Liver (tissue), 8 donors: ENCODE measurements at regions not wholly inside any gene's neighbourhood (a gene's known extent, or its start where the extent isn't known, plus 50 kb on each side); places are given as distances from the start of the nearest gene placed in this dataset.
A peak's percentile ranks its signal among the peaks of the same experiment; 100 is the strongest.

Experiments used
- DNase-seq: peaks from one replicate; pipeline ENCODE4 v3.0.0-alpha.2; 2017; ENCODE audit warnings: low spot score
- H3K27ac ChIP-seq, 2 donors: one replicate each; pipeline ENCODE4 v1.7.0; 2013; ENCODE audit warnings: inconsistent platforms in 2 of 2, low read length in 2 of 2, control low read depth in 1 of 2, low read depth in 1 of 2, mild to moderate bottlenecking in 1 of 2
- H3K27me3 ChIP-seq, 4 donors: one replicate each; pipeline versions ENCODE4 v1.6.1 to v1.7.0; 2013; ENCODE audit warnings: low read length in 3 of 4, inconsistent platforms in 1 of 4, mild to moderate bottlenecking in 1 of 4, moderate library complexity in 1 of 4; ENCODE audit not compliant: control insufficient read depth in 4 of 4, insufficient read depth in 4 of 4
- H3K36me3 ChIP-seq, 4 donors: one replicate each; pipeline versions ENCODE4 v1.6.1 to v1.7.0; 2013; ENCODE audit warnings: low read length in 3 of 4, mild to moderate bottlenecking in 3 of 4, low read depth in 1 of 4, moderate library complexity in 1 of 4; ENCODE audit not compliant: control insufficient read depth in 4 of 4, insufficient read depth in 3 of 4
- H3K4me1 ChIP-seq, 4 donors: one replicate each; pipeline versions ENCODE4 v1.6.1 to v1.7.0; 2013; ENCODE audit warnings: low read length in 3 of 4, mild to moderate bottlenecking in 3 of 4, moderate library complexity in 1 of 4; ENCODE audit not compliant: control insufficient read depth in 4 of 4, insufficient read depth in 4 of 4
- H3K4me3 ChIP-seq, 3 donors: one replicate each; pipeline versions ENCODE4 v1.6.1 to v1.7.0; 2013; ENCODE audit warnings: low read length in 3 of 3, control low read depth in 1 of 3, low read depth in 1 of 3, mild to moderate bottlenecking in 1 of 3
- H3K9ac ChIP-seq, 2 donors: one replicate each; pipeline ENCODE4 v1.7.0; 2013; ENCODE audit warnings: low read length in 2 of 2, mild to moderate bottlenecking in 2 of 2, moderate library complexity in 2 of 2, control low read depth in 1 of 2, low read depth in 1 of 2
- H3K9me3 ChIP-seq, 4 donors: one replicate each; pipeline versions ENCODE4 v1.6.1 to v1.7.0; 2013; ENCODE audit warnings: low read length in 3 of 4; ENCODE audit not compliant: control insufficient read depth in 4 of 4
- EGR1 ChIP-seq, 2 donors: IDR thresholded peaks; 2 replicates each; pipeline ENCODE4 v1.6.1; 2016 to 2018; ENCODE audit warnings: antibody characterized with exemption in 2 of 2, low read depth in 2 of 2
- FOXA1 ChIP-seq: IDR thresholded peaks from 2 replicates; pipeline ENCODE4 v1.6.1; 2016; ENCODE audit warnings: antibody characterized with exemption
- GABPA ChIP-seq, 2 donors: IDR thresholded peaks in 1 of 2; conservative IDR thresholded peaks in 1 of 2; 2 replicates each; pipeline ENCODE4 v1.6.1; 2016; ENCODE audit warnings: antibody characterized with exemption in 2 of 2, mild to moderate bottlenecking in 1 of 2, moderate library complexity in 1 of 2
- HNF4A ChIP-seq, 2 donors: conservative IDR thresholded peaks; 2 replicates each; pipeline ENCODE4 v1.6.1; 2016; ENCODE audit warnings: antibody characterized with exemption in 2 of 2, mild to moderate bottlenecking in 2 of 2
- HNF4G ChIP-seq: IDR thresholded peaks from 2 replicates; pipeline ENCODE4 v1.6.1; 2016; ENCODE audit warnings: antibody characterized with exemption
- RAD21 ChIP-seq, 2 donors: IDR thresholded peaks; 2 replicates each; pipeline ENCODE4 v1.6.1; 2016; ENCODE audit warnings: antibody characterized with exemption in 2 of 2, mild to moderate bottlenecking in 2 of 2
- RXRA ChIP-seq, 2 donors: IDR thresholded peaks; 2 replicates each; pipeline ENCODE4 v1.6.1; 2017 to 2018; ENCODE audit warnings: antibody characterized with exemption in 2 of 2, mild to moderate bottlenecking in 1 of 2
- SP1 ChIP-seq: IDR thresholded peaks from 2 replicates; pipeline ENCODE4 v1.6.1; 2018; ENCODE audit warnings: antibody characterized with exemption, mild to moderate bottlenecking
- TAF1 ChIP-seq: conservative IDR thresholded peaks from 2 replicates; pipeline ENCODE4 v1.6.1; 2016; ENCODE audit warnings: antibody characterized with exemption, mild to moderate bottlenecking
- WGBS: extraction: QIAGEN DNeasy Blood & Tissue Kit; methylation state at CpG from one replicate; pipeline ENCODE4 v1.1.7; 2013; 5-methylcytosine and 5-hydroxymethylcytosine counted together
- TF ChIP-seq, protein P1 (sequence below): IDR thresholded peaks from 2 replicates; pipeline ENCODE4 v1.6.1; 2016; ENCODE audit warnings: antibody characterized with exemption, mild to moderate bottlenecking
- TF ChIP-seq, protein P2 (sequence below): fragments of 150-350 bp; IDR thresholded peaks from 2 replicates; pipeline ENCODE4 v1.5.1; 2017; ENCODE audit warnings: improper control_type of control experiment, low read depth, low read length; ENCODE audit not compliant: missing input control
- donor health status: healthy.
- donor health status: healthy.
- donor health status: healthy.
- donor health status: healthy.
- donor health status: healthy.

DNA sequence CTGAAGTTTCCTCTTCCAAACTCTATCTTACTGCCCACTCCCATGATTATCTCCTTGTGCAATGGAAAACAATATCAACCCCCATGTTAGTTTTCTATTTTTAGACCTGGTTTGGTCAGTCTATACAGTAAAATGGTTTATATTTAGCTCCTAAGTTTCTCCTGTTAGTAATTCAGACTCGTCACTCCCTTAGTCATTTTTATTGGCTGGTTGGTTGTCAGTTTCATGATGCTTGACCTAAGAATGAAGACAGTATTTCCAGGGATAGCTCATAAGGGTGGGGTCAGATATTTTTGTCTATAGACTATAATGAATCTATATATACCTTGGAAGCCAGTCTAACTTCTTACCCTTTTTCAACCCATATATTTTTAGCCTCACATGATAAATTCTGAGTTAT, 61.4 kb upstream of the NEUROD1 start (continued):
- TF ChIP-seq, protein P1, sequence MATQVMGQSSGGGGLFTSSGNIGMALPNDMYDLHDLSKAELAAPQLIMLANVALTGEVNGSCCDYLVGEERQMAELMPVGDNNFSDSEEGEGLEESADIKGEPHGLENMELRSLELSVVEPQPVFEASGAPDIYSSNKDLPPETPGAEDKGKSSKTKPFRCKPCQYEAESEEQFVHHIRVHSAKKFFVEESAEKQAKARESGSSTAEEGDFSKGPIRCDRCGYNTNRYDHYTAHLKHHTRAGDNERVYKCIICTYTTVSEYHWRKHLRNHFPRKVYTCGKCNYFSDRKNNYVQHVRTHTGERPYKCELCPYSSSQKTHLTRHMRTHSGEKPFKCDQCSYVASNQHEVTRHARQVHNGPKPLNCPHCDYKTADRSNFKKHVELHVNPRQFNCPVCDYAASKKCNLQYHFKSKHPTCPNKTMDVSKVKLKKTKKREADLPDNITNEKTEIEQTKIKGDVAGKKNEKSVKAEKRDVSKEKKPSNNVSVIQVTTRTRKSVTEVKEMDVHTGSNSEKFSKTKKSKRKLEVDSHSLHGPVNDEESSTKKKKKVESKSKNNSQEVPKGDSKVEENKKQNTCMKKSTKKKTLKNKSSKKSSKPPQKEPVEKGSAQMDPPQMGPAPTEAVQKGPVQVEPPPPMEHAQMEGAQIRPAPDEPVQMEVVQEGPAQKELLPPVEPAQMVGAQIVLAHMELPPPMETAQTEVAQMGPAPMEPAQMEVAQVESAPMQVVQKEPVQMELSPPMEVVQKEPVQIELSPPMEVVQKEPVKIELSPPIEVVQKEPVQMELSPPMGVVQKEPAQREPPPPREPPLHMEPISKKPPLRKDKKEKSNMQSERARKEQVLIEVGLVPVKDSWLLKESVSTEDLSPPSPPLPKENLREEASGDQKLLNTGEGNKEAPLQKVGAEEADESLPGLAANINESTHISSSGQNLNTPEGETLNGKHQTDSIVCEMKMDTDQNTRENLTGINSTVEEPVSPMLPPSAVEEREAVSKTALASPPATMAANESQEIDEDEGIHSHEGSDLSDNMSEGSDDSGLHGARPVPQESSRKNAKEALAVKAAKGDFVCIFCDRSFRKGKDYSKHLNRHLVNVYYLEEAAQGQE, result no peak
- TF ChIP-seq GABPA (IDR thresholded peaks at IDR 0.05 in 1 of 2, conservative IDR thresholded peaks at IDR 0.05 in 1 of 2) (no peak), RXRA (IDR thresholded peaks at IDR 0.05) (no peak), FOXA1 (no peak)

DNA sequence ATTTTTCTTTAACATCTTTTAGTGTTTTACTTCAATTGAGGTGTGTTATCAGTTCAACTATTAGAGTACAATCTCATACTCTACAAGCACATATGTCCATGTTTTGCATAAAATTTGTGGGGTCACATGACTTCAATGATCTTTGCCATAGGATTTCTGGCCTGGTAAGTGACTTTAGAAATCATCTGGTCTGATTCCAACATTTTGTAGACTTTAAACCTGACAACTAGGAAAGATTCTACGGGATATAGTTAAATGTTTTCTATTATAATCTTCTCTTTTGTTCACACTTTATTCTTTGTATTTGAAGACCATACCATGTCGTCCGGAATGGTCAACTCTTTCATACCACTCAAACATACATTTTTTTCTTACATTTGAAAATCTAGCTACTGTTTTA, 62.0 kb upstream of the NEUROD1 start:
- no peak overlapping the region for H3K27ac ChIP-seq
- no peaks in the 10 kb centered on the region for H3K9me3 ChIP-seq
- peak overlapping the region; percentile 1 to 37 for H3K9ac ChIP-seq
- no peaks in the 10 kb centered on the region for H3K27me3 ChIP-seq
- no peak for DNase-seq
- no peaks in the 10 kb centered on the region for H3K36me3 ChIP-seq
- H3K4me1 ChIP-seq, result peaks cover 0 to 16% (median 1%) of the 10 kb centered on the region in 4 donors
- H3K4me3 ChIP-seq, result peak overlapping the region in 2 of 3 donors; percentile 2 to 26
- TF ChIP-seq HNF4A (conservative IDR thresholded peaks at IDR 0.05) (peak in 1 of 2 donors; percentile 47), SP1 (peak; percentile 4)
- TF ChIP-seq, protein P1, result no peak
- 17% methylated on average over 3 of the region's 3 CpGs for WGBS

DNA sequence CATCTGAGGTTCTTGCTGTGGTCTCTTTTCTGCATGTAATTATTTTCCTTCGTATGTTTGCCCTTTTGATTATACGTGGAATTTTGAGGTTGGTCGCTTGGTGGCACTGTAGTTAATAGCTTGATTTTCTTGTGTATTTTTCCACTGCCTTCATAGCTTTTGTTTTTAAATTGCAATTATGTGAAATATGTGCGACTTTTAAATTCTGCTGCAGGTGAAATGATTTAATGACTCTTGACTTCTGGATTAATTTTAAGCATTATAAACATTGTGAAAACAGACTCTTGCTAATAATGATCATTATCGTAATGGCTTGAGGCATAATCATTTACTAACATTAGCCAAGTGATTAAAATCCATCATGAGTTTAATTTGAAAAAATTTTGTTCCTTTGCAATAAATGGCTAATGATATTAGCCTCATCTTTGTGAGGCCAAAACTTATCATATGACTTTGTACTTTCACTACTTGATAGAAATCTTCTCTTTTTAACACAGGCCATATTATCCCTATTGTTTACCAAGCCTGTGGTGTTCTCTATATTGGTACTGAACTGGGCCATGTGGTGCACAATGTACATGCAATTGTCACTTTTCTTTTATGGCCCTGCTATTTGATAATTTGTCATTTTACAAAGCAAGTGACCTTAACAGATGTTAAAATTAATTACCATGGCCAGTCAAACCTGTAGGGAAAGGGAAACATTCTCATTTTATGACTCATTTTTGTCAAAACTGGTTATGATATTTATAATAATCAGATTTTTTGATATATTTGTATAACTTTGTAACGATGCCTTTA, 62.8 kb upstream of the NEUROD1 start:
- H3K36me3 ChIP-seq, result no peaks in the 10 kb centered on the region
- H3K27me3 ChIP-seq, result no peaks in the 10 kb centered on the region
- H3K27ac ChIP-seq, result no peak overlapping the region
- DNase-seq, result peak; percentile 41
- peaks cover 0 to 16% (median 1%) of the 10 kb centered on the region in 4 donors for H3K4me1 ChIP-seq
- 23% methylated on average over 6 of the region's 6 CpGs for WGBS
- H3K9me3 ChIP-seq, result no peaks in the 10 kb centered on the region
- H3K4me3 ChIP-seq, result peak overlapping the region in 2 of 3 donors; percentile 2 to 26
- H3K9ac ChIP-seq, result peak overlapping the region; percentile 1 to 37
- peak; percentile 93 to 95 for TF ChIP-seq RAD21 (IDR thresholded peaks at IDR 0.05)
- TF ChIP-seq, protein P2, sequence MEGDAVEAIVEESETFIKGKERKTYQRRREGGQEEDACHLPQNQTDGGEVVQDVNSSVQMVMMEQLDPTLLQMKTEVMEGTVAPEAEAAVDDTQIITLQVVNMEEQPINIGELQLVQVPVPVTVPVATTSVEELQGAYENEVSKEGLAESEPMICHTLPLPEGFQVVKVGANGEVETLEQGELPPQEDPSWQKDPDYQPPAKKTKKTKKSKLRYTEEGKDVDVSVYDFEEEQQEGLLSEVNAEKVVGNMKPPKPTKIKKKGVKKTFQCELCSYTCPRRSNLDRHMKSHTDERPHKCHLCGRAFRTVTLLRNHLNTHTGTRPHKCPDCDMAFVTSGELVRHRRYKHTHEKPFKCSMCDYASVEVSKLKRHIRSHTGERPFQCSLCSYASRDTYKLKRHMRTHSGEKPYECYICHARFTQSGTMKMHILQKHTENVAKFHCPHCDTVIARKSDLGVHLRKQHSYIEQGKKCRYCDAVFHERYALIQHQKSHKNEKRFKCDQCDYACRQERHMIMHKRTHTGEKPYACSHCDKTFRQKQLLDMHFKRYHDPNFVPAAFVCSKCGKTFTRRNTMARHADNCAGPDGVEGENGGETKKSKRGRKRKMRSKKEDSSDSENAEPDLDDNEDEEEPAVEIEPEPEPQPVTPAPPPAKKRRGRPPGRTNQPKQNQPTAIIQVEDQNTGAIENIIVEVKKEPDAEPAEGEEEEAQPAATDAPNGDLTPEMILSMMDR, result peak; percentile 69
- peak; percentile 33 for TF ChIP-seq SP1
- TF ChIP-seq HNF4A (conservative IDR thresholded peaks at IDR 0.05), result peak; percentile 1 to 23
- no peak for TF ChIP-seq TAF1
- no peak for TF ChIP-seq EGR1 (IDR thresholded peaks at IDR 0.05; ENCODE audit: low read depth in 2 of 2)
- peak; percentile 5 for TF ChIP-seq HNF4G
